Pancreas (tissue), 10 donors: ENCODE measurements at regions not wholly inside any gene's neighbourhood (a gene's known extent, or its start where the extent isn't known, plus 50 kb on each side); places are given as distances from the start of the nearest gene placed in this dataset.

Experiments
- ATAC-seq, 4 donors: fragments of 200-7000 bp; cut with Tn5 transposase; one replicate each; pipeline versions ENCODE4 v1.8.0 to v1.9.1; 2020; ENCODE audit warnings: mild to moderate bottlenecking in 4 of 4, moderate library complexity in 4 of 4
- DNase-seq, 6 donors: peaks; one replicate each; pipeline ENCODE4 v3.0.0-alpha.2; 2020
- FAIRE-seq: peaks from 2 replicates; lab custom pipeline; 2012; peaks lifted over from hg19 to GRCh38; lab: Jason Lieb, UNC
- H3K27ac ChIP-seq, 4 donors: fragments of 200-600 bp; sonication (generic); 1 replicate in 3 of 4; 2 replicates in 1 of 4; pipeline versions ENCODE4 v1.5.0 to v1.8.0; 2020
- H3K27me3 ChIP-seq, 4 donors: fragments of 200-600 bp; one replicate each; pipeline ENCODE4 v1.8.0; 2021
- H3K36me3 ChIP-seq, 3 donors: fragments of 200-600 bp; sonication (generic) in 1 of 3; one replicate each; pipeline versions ENCODE4 v1.5.0 to v1.8.0; 2020 to 2021
- H3K4me1 ChIP-seq, 3 donors: fragments of 200-600 bp; one replicate each; pipeline ENCODE4 v1.8.0; 2021
- H3K4me3 ChIP-seq, 4 donors: fragments of 200-600 bp; sonication (generic) in 2 of 4; one replicate each; pipeline versions ENCODE4 v1.5.0 to v1.8.0; 2020 to 2021
- H3K9me3 ChIP-seq, 4 donors: fragments of 200-600 bp; one replicate each; pipeline ENCODE4 v1.8.0; 2021
- WGBS, 2 donors: extraction: QIAGEN DNeasy Blood & Tissue Kit; methylation state at CpG; one replicate each; pipeline ENCODE4 v1.1.7; 2013; 5-methylcytosine and 5-hydroxymethylcytosine counted together
- intact Hi-C, 3 donors: fragments of 100-400 bp; cut with DNase I; formaldehyde crosslinking; loops; one replicate each; pipeline versions ENCODE4 v1.11.1 to v1.14.2; 2022
- TF ChIP-seq, protein P1 (sequence below), 4 donors: fragments of 200-600 bp; sonication (generic) in 3 of 4; IDR thresholded peaks; one replicate each; pipeline versions ENCODE4 v1.5.0 to v1.8.0; 2021; ENCODE audit warnings: antibody characterized with exemption in 4 of 4
- donor health status: healthy with polysubstance abuse.
- donor health status: DM: no; HTN: no; CAD: no; lungs with moderate emphysema.
- donor health status: DM: no; HTN: no; CAD: no.
- donor health status: control.
- donor health status: control.
- donor health status: Bipolar disorder and iron deficiency.
- donor health status: DM: yes; HTN: yes; CAD: no.
- donor health status: DM: no; HTN: no; CAD: no.
- donor health status: DM: no; HTN: no; CAD: no.
- donor health status: DM: yes; HTN: yes; CAD: no.

DNA sequence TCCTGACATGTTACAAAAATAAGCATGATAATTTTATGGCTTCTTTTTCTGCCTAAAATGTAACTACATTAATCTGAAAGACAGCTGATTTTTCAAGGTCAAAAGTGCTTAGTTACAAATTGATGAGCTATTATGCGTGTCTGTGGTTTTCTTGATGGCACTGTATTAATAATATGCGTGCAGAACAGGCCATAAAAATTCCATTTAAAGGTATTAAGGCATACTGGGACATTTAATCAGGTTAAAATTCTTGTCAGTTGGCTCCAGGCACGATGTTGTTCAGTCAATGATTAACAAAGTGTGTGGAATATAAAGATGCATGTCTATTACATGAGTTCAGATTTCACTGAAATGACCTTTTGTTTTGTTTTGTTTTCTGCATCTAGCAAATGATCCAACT, 420.1 kb upstream of the ZNF804A start:
- no peaks in the 10 kb centered on the region for H3K27me3 ChIP-seq
- DNase-seq (no peak), FAIRE-seq (no peak), ATAC-seq (no peak)
- H3K27ac ChIP-seq, result no peak overlapping the region
- H3K4me1 ChIP-seq, result peaks cover 0 to 3% (median 0%) of the 10 kb centered on the region in 3 donors
- 15% methylated on average over 3 of the region's 3 CpGs for WGBS, 2 donors
- no peak overlapping the region for H3K4me3 ChIP-seq
- no peaks in the 10 kb centered on the region for H3K36me3 ChIP-seq
- TF ChIP-seq, protein P1, sequence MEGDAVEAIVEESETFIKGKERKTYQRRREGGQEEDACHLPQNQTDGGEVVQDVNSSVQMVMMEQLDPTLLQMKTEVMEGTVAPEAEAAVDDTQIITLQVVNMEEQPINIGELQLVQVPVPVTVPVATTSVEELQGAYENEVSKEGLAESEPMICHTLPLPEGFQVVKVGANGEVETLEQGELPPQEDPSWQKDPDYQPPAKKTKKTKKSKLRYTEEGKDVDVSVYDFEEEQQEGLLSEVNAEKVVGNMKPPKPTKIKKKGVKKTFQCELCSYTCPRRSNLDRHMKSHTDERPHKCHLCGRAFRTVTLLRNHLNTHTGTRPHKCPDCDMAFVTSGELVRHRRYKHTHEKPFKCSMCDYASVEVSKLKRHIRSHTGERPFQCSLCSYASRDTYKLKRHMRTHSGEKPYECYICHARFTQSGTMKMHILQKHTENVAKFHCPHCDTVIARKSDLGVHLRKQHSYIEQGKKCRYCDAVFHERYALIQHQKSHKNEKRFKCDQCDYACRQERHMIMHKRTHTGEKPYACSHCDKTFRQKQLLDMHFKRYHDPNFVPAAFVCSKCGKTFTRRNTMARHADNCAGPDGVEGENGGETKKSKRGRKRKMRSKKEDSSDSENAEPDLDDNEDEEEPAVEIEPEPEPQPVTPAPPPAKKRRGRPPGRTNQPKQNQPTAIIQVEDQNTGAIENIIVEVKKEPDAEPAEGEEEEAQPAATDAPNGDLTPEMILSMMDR (IDR thresholded peaks at IDR 0.05), result no peak
- intact Hi-C loops, result no loop called here
- H3K9me3 ChIP-seq, result no peaks in the 10 kb centered on the region

DNA sequence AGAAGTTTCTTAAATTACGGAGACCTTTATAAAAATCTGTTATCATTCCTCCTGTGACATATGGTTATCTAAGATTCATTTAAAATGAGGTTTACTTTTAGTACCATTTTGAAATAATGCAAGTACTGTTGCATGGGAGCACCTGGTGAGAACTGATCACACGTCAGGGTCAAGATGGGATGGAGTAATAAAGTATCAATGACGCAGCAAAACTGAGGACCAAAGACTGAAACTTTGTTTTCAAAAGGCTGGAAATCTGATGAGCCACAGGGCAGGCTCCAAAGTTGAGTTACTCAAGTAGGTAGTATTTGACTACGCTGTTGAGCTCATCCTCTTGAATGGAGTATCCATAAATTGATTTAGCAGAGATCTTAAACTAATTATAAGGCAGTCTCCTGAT, 411.9 kb upstream of the ZNF804A start:
- FAIRE-seq (no peak), ATAC-seq (no peak), DNase-seq (no peak)
- TF ChIP-seq, protein P1 (IDR thresholded peaks at IDR 0.05), result no peak
- Histone ChIP-seq H3K36me3 (no peaks in the 10 kb centered on the region), H3K27ac (no peak overlapping the region), H3K4me3 (no peak overlapping the region), H3K9me3 (no peaks in the 10 kb centered on the region), H3K4me1 (no peaks in the 10 kb centered on the region), H3K27me3 (no peaks in the 10 kb centered on the region)
- WGBS, 2 donors, result 77 to 84% methylated on average over 4 of the region's 4 CpGs
- intact Hi-C loops, result no loop called here

DNA sequence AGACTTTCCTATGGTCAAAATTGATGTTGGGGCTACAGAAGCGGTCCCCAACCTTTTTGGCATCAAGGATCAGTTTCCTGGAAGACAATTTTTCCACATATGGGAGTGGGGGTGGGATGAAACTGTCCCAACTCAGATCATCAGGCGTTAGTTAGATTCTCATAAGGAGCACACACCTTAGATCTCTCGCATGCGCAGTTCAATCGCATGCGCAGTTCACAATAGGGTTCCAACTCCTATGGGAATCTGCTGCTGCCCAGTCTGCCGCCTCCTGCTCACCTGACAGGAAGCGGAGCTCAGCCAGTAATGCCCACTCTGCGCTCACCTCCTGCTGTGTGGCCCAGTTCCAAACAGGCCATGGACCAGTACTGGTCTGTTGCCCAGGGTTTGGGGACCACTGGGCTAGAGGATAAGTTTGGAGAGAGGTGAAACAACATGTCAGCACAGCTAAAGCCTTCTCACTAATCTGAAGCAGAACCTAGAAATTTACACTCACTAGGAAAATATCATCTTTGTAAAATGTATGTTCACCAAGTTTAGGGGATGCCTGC, 410.8 kb upstream of the ZNF804A start:
- intact Hi-C loops, result no loop called here
- H3K9me3 ChIP-seq, result no peaks in the 10 kb centered on the region
- FAIRE-seq (no peak), DNase-seq (no peak), ATAC-seq (no peak)
- no peak overlapping the region for H3K4me3 ChIP-seq
- no peak overlapping the region for H3K27ac ChIP-seq
- WGBS, 2 donors, result 85 to 95% methylated on average over 9 of the region's 9 CpGs
- no peaks in the 10 kb centered on the region for H3K4me1 ChIP-seq
- TF ChIP-seq, protein P1 (IDR thresholded peaks at IDR 0.05), result no peak
- no peaks in the 10 kb centered on the region for H3K27me3 ChIP-seq
- no peaks in the 10 kb centered on the region for H3K36me3 ChIP-seq

DNA sequence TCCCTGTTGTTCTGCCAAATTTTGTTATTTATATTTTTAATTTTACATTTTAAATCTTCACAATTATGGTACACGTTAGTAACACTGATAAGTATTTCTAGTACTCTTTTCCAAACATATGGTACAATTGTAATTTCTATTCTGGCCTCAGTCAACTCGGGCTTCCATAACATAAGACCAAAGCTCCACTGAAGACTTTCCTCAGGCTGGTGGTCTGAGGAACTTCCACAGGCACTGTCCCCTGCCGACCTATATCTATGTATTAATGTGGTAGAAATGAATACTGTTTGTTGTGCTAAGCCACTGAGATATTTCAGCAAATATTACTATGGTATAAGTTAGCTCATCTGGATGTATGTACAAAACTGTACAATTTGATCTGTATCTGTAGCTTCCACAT, 407.6 kb upstream of the ZNF804A start:
- Histone ChIP-seq H3K4me1 (no peaks in the 10 kb centered on the region), H3K4me3 (no peak overlapping the region), H3K27me3 (no peaks in the 10 kb centered on the region), H3K36me3 (no peaks in the 10 kb centered on the region), H3K27ac (no peak overlapping the region), H3K9me3 (no peaks in the 10 kb centered on the region)
- WGBS, 2 donors, result 61 to 86% methylated on average over 3 of the region's 3 CpGs
- no peak for FAIRE-seq
- ATAC-seq, result no peak
- no peak for DNase-seq
- TF ChIP-seq, protein P1 (IDR thresholded peaks at IDR 0.05), result no peak
- intact Hi-C loops, result no loop called here

DNA sequence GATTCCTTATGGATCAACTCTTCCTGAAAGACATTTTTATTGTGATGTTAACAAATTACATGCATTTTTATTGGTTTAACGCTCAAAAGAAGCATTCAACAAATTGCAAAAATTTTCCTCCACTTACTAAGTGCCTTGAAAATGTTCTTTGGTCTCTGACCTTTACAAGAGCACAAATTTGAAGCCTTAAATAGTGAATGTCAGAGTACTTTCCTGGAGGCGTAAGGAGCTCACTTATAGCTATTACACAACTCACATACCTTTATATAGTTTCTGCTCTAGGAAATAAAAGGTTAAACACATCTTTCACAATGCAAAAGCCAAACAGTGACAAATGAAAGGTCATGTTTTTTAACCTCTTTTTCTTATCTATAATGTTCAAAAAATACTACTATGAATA, 405.7 kb upstream of the ZNF804A start:
- TF ChIP-seq, protein P1 (IDR thresholded peaks at IDR 0.05), result no peak
- Histone ChIP-seq H3K9me3 (no peaks in the 10 kb centered on the region), H3K27me3 (no peaks in the 10 kb centered on the region), H3K4me3 (no peak overlapping the region), H3K27ac (no peak overlapping the region), H3K36me3 (no peaks in the 10 kb centered on the region), H3K4me1 (no peaks in the 10 kb centered on the region)
- 79 to 86% methylated on average over 2 of the region's 2 CpGs for WGBS, 2 donors
- no peak for DNase-seq
- intact Hi-C loops, result no loop called here
- no peak for ATAC-seq
- FAIRE-seq, result no peak
